ENCODE measurements at regions not wholly inside any gene's neighbourhood (a gene's known extent, or its start where the extent isn't known, plus 50 kb on each side); places are given as distances from the start of the nearest gene placed in this dataset.

DNA sequence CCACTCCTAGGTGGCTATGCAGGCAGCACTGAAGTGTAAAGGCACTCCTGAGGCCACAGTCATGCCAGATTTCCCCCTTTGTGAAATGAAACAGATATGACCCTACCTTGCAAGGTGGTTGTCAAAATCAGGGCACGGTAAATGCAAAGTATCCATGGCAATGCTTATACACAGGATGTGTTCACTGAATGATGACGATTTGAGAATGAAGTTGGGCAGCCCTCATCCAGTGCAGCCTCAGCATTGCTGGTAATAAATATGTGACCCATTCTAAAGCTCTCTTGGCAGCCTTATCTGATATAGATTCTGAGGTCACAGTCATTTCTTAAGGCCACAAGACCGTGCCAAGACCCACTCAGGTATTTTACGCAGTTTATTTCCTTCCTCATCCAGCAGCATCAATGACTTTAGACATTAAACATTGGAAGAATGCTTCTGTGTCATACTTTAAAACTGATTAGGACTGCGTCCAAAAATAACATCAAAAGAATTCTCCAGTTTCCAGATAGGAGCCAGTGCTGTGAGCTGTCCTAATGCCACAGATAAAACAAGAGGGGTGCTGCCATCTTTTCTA, 125.5 kb upstream of the SERTAD2 start:
- Mint-ChIP-seq H3K4me1 (ENCODE audit: low read depth, unreplicated experiment) (no peaks in the 10 kb centered on the region), H3K4me3 (ENCODE audit: unreplicated experiment) (no peak overlapping the region), H3K36me3 (ENCODE audit: unreplicated experiment) (no peaks in the 10 kb centered on the region), H3K9me3 (ENCODE audit: unreplicated experiment) (peaks cover 4% of the 10 kb centered on the region), H3K27ac (ENCODE audit: unreplicated experiment) (no peak overlapping the region), H3K27me3 (ENCODE audit: unreplicated experiment) (peaks cover 3% of the 10 kb centered on the region)
- no peak for DNase-seq
- TF ChIP-seq, protein P1, sequence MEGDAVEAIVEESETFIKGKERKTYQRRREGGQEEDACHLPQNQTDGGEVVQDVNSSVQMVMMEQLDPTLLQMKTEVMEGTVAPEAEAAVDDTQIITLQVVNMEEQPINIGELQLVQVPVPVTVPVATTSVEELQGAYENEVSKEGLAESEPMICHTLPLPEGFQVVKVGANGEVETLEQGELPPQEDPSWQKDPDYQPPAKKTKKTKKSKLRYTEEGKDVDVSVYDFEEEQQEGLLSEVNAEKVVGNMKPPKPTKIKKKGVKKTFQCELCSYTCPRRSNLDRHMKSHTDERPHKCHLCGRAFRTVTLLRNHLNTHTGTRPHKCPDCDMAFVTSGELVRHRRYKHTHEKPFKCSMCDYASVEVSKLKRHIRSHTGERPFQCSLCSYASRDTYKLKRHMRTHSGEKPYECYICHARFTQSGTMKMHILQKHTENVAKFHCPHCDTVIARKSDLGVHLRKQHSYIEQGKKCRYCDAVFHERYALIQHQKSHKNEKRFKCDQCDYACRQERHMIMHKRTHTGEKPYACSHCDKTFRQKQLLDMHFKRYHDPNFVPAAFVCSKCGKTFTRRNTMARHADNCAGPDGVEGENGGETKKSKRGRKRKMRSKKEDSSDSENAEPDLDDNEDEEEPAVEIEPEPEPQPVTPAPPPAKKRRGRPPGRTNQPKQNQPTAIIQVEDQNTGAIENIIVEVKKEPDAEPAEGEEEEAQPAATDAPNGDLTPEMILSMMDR (IDR thresholded peaks at IDR 0.05; ENCODE audit: partially characterized antibody, unreplicated experiment), result no peak

DNA sequence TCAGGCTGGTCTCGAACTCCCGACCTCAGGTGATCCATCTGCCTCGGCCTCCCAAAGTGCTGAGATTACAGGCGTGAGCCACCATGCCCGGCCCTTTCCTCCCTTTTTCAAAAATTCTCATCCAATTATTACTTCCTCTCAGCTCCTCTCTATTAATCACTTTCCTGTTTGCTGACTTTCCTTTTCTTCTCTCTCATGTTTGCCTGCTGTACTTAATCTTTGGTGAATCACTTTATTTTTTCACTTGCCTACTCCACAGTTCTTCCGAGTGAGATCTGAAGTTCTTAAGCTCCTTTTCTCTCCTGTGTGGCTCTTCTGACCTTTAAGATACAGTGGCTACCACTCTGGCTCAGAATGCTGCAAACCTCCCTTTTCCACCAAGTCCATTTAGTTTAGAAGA, 126.3 kb upstream of the SERTAD2 start:
- no peaks in the 10 kb centered on the region for H3K4me1 Mint-ChIP-seq (ENCODE audit: low read depth, unreplicated experiment)
- peaks cover 3% of the 10 kb centered on the region for H3K27me3 Mint-ChIP-seq (ENCODE audit: unreplicated experiment)
- TF ChIP-seq, protein P1 (IDR thresholded peaks at IDR 0.05; ENCODE audit: partially characterized antibody, unreplicated experiment), result no peak
- H3K4me3 Mint-ChIP-seq (ENCODE audit: unreplicated experiment), result no peak overlapping the region
- no peak overlapping the region for H3K27ac Mint-ChIP-seq (ENCODE audit: unreplicated experiment)
- DNase-seq, result no peak
- H3K9me3 Mint-ChIP-seq (ENCODE audit: unreplicated experiment), result peaks cover 4% of the 10 kb centered on the region
- H3K36me3 Mint-ChIP-seq (ENCODE audit: unreplicated experiment), result no peaks in the 10 kb centered on the region

DNA sequence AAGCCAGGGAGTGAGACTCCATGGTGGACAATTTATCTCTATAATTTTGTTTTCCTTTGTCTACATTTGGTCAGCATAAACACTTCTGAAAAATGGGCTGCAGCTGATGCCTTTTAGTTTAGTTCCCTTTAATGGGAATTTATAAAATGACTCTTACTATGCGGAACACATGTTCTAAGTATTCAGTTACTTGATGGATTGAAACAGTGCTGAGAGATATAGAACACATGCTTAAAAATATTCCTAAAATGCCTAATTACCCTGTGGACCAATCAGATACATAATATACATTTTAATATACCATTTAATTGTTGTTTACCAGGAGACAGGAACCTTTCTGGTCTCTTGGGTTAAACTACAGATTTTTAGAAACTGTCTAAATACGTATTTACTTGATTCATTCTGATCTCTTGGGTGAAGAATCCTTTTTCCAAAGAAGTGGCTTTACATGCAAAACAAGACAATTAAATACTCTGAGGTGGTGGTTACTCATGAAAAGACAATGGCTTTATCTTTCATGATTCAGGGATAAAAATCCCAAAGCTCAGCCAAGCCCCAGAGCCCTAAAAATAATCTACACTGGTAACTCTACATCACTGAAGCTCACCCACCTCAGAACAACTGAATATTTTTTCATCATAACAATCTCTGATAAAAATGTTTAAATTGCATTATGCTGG, 128.1 kb upstream of the SERTAD2 start:
- H3K36me3 Mint-ChIP-seq (ENCODE audit: unreplicated experiment), result no peaks in the 10 kb centered on the region
- DNase-seq, result no peak
- no peak overlapping the region for H3K4me3 Mint-ChIP-seq (ENCODE audit: unreplicated experiment)
- TF ChIP-seq, protein P1 (IDR thresholded peaks at IDR 0.05; ENCODE audit: partially characterized antibody, unreplicated experiment), result no peak
- peaks cover 2% of the 10 kb centered on the region for H3K9me3 Mint-ChIP-seq (ENCODE audit: unreplicated experiment)
- H3K27ac Mint-ChIP-seq (ENCODE audit: unreplicated experiment), result no peak overlapping the region
- H3K4me1 Mint-ChIP-seq (ENCODE audit: low read depth, unreplicated experiment), result no peaks in the 10 kb centered on the region
- peaks cover 3% of the 10 kb centered on the region for H3K27me3 Mint-ChIP-seq (ENCODE audit: unreplicated experiment)

DNA sequence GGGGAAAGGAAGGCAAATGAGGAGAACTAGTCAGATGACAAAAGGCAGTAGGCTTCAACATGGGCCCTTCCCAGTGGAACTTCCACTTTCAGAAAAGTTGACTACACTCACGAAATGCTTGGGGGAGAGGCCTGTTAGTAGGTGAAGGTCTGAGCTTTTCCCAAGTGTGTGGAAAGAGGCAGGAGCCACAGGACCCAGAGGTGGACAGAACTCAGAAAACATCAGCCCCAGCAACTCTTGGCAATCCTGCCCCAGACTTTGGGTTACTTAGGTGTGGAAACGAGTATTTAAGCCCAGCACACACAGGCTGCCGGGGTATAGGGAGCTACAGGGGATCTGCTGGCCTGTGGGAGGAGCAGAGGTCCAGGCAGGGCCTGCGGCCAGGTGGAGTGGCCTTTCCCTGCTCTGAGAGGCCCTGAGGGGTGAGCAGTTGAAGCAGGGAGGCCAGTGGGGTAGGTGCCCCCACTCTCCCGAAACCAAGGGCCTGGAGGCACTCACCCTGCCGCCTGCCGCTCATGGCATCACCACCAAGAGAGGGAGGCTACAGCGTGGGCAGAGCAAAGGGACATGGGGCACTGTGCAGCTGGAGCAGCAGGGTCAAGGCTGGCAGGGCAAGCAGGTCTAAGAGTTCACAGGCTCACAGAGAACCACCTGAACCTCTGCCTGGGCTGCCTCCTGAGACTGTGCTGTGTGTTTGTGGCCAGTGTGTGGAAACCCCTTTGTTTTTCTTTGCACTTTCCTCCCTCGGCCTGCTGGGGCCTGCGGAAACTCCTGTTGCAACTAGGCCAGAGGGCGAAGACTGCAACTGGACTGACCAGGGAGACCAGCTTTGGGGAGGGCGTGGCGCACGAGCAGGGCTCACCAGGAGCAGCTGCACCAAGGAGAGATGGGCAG, 130.7 kb upstream of the SERTAD2 start:
- H3K27me3 Mint-ChIP-seq (ENCODE audit: unreplicated experiment), result peaks cover 2% of the 10 kb centered on the region
- H3K4me1 Mint-ChIP-seq (ENCODE audit: low read depth, unreplicated experiment), result no peaks in the 10 kb centered on the region
- no peak overlapping the region for H3K4me3 Mint-ChIP-seq (ENCODE audit: unreplicated experiment)
- no peak overlapping the region for H3K27ac Mint-ChIP-seq (ENCODE audit: unreplicated experiment)
- no peak for DNase-seq
- H3K9me3 Mint-ChIP-seq (ENCODE audit: unreplicated experiment), result peaks cover 2% of the 10 kb centered on the region
- H3K36me3 Mint-ChIP-seq (ENCODE audit: unreplicated experiment), result no peaks in the 10 kb centered on the region
- TF ChIP-seq, protein P1 (IDR thresholded peaks at IDR 0.05; ENCODE audit: partially characterized antibody, unreplicated experiment), result no peak
